Activated T-helper 2 cell treated with anti-CD3 and anti-CD28 coated beads, Interferon-gamma antibody, Interleukin-2, Interleukin-4, amounts not matched to agents 10 μg/mL and 5 μg/mL and 100 μg/mL, durations not matched to agents 14 hours and 24 hours and 36 hours (primary cell): ENCODE measurements at regions not wholly inside any gene's neighbourhood (a gene's known extent, or its start where the extent isn't known, plus 50 kb on each side); places are given as distances from the start of the nearest gene placed in this dataset.

Experiments
- DNase-seq: peaks from one replicate; pipeline ENCODE4 v3.0.0; 2021; ENCODE audit warnings: low spot score
- H3K27ac Mint-ChIP-seq: one replicate; pipeline ENCODE4 v1.8.0; 2021; ENCODE audit warnings: mixed read lengths
- H3K27me3 Mint-ChIP-seq: one replicate; pipeline ENCODE4 v1.8.0; 2021; ENCODE audit warnings: low read depth, mixed read lengths
- H3K36me3 Mint-ChIP-seq: one replicate; pipeline ENCODE4 v1.8.0; 2021; ENCODE audit warnings: low read depth, mixed read lengths
- H3K4me1 Mint-ChIP-seq: one replicate; pipeline ENCODE4 v1.8.0; 2021; ENCODE audit warnings: low read depth, mixed read lengths
- H3K4me3 Mint-ChIP-seq: one replicate; pipeline ENCODE4 v1.8.0; 2021; ENCODE audit warnings: low read depth, mild to moderate bottlenecking, moderate library complexity, mixed read lengths
- H3K9me3 Mint-ChIP-seq: one replicate; pipeline ENCODE4 v1.8.0; 2021; ENCODE audit warnings: mixed read lengths
- intact Hi-C: fragments of 100-400 bp; cut with micrococcal nuclease; formaldehyde crosslinking; loops from one replicate; pipeline ENCODE4 v1.15.1; 2023

DNA sequence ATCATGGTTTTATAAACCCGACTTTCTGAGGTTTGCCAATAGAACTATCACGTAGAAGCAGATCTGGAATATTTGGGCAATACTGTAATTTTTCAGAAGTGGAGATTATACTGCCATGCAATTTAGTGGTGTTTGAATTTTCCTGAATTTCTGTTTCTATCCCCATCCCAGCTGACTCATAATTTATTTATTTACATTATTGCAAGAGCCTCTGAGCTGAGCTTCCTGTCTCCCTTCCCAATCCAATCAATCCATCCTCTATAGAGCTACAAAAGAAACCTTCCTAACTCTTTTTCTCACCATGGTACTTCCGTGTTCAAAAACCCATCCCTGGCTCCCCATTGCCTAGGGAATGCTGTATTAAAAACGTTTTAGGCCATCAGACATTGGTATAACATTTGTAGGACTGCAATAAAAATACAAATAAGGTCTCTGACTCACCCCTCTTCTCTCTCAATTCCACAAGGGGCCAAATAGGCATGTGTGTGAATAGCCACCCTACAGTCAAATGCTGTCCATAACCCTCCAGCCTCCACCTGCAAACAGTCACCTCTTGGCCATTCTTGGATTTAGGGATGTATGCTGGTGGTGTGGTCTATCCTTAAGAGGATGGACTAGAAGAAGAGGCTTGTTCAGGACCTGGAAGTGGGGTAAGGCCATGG, 190.7 kb downstream of the CD47 start:
- no peaks in the 10 kb centered on the region for H3K9me3 Mint-ChIP-seq
- no peaks in the 10 kb centered on the region for H3K4me1 Mint-ChIP-seq
- intact Hi-C loops, result no loop called here
- H3K27me3 Mint-ChIP-seq, result peaks cover 38% of the 10 kb centered on the region
- no peak overlapping the region for H3K4me3 Mint-ChIP-seq
- no peaks in the 10 kb centered on the region for H3K36me3 Mint-ChIP-seq
- H3K27ac Mint-ChIP-seq, result no peak overlapping the region
- no peak for DNase-seq

DNA sequence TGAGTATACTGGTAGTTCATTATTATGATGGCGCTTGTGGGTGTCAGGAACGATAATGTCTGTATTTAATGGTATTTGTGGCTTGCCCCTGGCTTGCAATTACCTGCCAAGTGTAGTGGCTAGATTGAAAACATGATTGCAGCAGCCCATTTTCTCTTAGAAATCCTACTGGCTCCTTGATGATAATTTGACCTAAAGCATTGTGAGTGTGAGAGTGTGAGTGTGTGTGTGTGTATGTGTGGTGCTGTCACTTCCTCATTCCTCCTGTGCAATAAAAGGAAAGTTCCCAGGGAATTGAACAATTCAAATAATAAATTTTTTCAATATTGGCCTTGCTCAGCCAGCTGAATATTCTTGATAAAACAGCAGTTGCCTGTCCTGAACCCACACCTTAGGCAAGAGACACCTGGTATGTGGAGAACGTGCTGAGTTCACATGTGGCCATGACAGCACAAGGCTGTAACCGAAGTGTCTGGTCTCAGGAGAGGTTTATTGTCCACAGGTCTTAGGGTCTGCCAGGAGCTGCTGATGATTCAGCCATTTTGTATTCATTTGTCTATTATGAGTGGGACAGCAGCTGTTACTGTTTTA, 193.3 kb downstream of the CD47 start:
- H3K27ac Mint-ChIP-seq, result no peak overlapping the region
- H3K36me3 Mint-ChIP-seq, result no peaks in the 10 kb centered on the region
- H3K4me1 Mint-ChIP-seq, result peaks cover 4% of the 10 kb centered on the region
- DNase-seq, result no peak
- no peaks in the 10 kb centered on the region for H3K9me3 Mint-ChIP-seq
- intact Hi-C loops, result no loop called here
- H3K4me3 Mint-ChIP-seq, result no peak overlapping the region
- peaks cover 41% of the 10 kb centered on the region for H3K27me3 Mint-ChIP-seq

DNA sequence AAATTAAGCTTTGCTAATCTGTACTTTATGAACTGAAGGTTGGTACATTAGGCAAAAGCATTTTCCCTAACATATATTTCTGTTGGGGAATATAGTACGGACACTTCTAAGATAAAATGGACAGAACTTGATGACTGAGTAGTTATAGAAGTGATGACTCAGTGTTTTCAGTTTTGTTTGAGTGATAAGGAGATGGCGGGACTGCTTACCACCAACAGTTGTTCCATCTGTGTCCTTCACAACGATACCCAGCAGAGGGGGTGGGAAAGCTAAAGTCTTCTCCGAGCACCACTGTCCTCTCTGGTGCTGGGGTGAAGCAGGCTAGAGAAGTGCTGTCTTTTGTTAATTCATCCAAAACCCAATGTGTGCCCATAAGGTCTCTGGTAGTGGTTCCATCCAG, 195.8 kb downstream of the CD47 start:
- H3K36me3 Mint-ChIP-seq, result no peaks in the 10 kb centered on the region
- DNase-seq, result no peak
- intact Hi-C loops, result no loop called here
- peaks cover 4% of the 10 kb centered on the region for H3K4me1 Mint-ChIP-seq
- H3K4me3 Mint-ChIP-seq, result no peak overlapping the region
- H3K27me3 Mint-ChIP-seq, result peaks cover 32% of the 10 kb centered on the region
- H3K27ac Mint-ChIP-seq, result no peak overlapping the region
- no peaks in the 10 kb centered on the region for H3K9me3 Mint-ChIP-seq

DNA sequence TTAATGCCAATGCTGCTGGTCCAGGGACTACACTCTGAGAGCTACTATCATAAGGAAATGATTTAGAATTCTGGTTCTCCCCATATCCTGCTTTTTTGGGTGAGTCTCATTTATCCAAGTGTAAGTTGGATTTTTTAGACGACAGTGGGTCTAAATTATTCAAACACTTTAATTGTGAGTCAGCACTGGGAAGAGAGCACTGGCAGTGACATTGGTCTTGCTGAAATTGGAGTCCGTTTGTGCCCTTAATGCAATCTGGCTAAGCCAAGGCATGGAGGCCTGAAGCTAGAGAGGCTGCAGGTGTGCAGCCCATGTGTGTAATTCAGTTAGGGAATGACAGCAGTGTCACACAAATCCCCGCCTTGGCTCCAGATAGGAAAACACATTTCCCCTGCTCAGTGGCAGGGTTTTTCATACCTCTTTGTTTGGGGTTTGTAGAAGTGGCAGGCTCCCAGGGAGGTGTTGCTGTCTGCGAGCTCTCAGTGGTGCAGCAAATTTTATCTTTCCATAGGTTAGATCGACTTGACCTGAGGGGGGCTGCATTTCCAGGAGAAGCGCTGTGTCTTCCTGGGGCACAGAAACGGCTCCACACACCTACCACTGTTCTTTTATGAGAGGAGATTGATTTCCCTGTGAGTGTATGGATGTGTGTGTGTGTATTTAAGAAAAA, 197.7 kb downstream of the CD47 start:
- DNase-seq, result no peak
- intact Hi-C loops, result no loop called here
- Mint-ChIP-seq H3K27me3 (peaks cover 27% of the 10 kb centered on the region), H3K27ac (no peak overlapping the region), H3K36me3 (no peaks in the 10 kb centered on the region), H3K4me1 (peaks cover 4% of the 10 kb centered on the region), H3K4me3 (no peak overlapping the region), H3K9me3 (peaks cover 8% of the 10 kb centered on the region)

DNA sequence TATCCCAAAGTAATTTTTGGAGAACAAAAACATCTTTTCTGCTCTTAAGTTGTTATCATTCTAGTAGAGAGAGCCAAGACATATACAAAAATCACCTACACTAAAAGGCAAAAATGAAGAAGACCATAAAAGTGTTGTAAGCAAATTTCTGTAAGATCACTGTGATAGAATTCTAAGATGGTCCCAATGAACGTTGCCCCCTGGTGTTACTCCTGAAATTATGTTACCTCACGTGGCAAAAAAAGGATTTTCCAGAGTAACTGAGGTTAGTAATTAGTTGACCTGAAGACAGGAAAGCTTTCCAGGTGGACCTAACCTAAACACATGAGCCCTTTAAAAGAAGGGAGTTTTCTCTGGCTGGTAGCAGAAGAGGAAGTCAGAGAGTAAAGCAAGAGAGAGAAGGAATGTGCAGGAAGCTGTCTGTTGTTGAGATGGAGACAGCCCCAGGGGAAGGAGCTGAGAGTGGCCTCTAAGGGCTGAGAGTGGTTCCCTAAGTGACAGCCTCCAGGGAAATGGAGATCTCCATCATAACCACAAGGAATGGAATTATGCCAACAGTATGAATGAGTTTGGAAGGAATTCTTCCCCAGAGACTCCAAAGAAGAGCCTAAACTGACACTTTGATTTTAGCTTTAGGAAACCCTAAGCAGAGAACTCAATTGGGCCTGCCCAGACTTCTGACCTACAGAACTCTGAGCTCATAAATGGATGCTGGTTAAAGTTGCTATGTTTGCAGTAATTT, 205.9 kb downstream of the CD47 start:
- Mint-ChIP-seq H3K4me3 (no peak overlapping the region), H3K36me3 (no peaks in the 10 kb centered on the region), H3K27me3 (no peaks in the 10 kb centered on the region), H3K4me1 (no peaks in the 10 kb centered on the region), H3K9me3 (peaks cover 8% of the 10 kb centered on the region), H3K27ac (no peak overlapping the region)
- no peak for DNase-seq
- intact Hi-C loops, result no loop called here

DNA sequence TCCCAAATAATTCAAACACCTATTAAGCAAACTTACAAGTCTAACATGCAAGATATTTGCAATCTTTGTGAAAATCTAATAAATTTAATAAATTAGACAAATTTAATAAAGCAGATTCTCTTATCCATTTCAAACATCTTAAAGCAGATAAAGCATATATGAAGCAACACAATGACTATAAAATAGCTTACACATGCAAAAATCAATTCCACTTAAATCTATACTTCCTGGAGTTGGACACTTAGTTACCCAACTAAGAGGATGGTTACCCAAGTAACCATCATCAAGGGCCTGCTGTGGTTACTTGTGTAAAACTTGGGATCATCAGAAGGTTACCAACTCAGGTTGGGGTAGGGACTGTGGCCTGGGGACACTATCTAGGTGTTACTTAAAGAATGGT, 206.8 kb downstream of the CD47 start:
- intact Hi-C loops, result no loop called here
- DNase-seq, result no peak
- H3K27me3 Mint-ChIP-seq, result no peaks in the 10 kb centered on the region
- H3K36me3 Mint-ChIP-seq, result no peaks in the 10 kb centered on the region
- H3K27ac Mint-ChIP-seq, result no peak overlapping the region
- no peaks in the 10 kb centered on the region for H3K4me1 Mint-ChIP-seq
- no peak overlapping the region for H3K4me3 Mint-ChIP-seq
- peaks cover 2% of the 10 kb centered on the region for H3K9me3 Mint-ChIP-seq

DNA sequence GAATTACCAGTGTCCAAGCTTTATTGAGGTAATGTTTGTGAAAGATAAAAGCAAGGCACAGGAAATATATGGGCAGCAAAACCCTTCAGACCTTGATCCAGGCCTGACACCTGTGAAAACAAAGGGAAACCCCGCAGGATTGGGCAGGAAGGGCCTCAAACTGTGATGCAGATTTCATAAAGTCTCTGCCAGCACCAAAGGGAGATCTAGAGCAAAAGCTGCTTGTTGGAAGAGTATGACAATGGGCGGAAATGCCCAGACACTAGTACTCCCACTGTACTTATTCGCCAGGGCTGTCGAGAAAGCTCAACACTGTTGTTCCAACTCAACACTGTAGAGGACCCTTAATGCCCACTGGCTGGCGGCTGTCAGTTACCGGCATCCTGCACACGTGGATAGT, 207.9 kb downstream of the CD47 start:
- Mint-ChIP-seq H3K27ac (no peak overlapping the region), H3K4me3 (no peak overlapping the region), H3K27me3 (no peaks in the 10 kb centered on the region), H3K4me1 (no peaks in the 10 kb centered on the region), H3K9me3 (no peaks in the 10 kb centered on the region), H3K36me3 (no peaks in the 10 kb centered on the region)
- intact Hi-C loops, result no loop called here
- no peak for DNase-seq

DNA sequence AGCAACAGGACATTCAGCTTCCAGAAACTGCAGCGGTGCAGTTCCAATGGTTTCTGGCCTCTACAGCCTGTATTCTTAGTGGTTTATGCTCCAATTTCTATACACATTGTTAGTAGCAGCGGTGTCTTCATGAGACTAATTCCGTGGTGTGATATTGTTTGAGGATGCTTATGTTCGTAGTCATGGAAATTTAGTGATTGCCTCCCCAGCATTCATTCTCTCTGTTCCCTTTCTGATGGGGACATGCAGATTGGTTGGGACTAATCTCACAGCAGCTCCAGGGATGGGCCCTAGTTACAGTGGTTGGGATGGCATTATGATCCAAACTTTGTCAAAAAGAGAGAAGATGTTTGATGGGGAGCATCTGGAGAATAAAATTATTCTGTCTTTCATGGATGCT, 208.6 kb downstream of the CD47 start:
- Mint-ChIP-seq H3K4me3 (no peak overlapping the region), H3K27ac (no peak overlapping the region), H3K36me3 (no peaks in the 10 kb centered on the region), H3K4me1 (no peaks in the 10 kb centered on the region), H3K27me3 (no peaks in the 10 kb centered on the region), H3K9me3 (no peaks in the 10 kb centered on the region)
- DNase-seq, result no peak
- intact Hi-C loops, result no loop called here

DNA sequence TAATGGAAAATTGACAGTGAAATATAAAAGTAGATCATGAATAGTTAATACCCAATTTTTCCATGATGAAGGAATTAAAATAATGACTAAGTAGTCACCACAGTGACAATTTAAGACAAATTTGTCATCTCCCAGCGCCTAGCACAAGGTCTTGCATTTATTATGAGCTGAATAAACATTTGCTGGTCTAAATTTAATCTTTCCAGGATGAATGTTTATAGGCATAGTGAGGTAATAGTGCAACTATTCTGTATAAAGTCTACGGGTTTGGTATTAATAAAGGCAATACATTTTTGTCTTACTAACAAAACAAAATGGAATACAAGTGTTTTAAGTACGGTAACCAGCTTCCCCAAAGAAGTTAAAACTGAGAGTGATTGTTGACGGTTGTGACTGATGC, 209.3 kb downstream of the CD47 start:
- no peak for DNase-seq
- H3K9me3 Mint-ChIP-seq, result no peaks in the 10 kb centered on the region
- H3K4me3 Mint-ChIP-seq, result no peak overlapping the region
- no peaks in the 10 kb centered on the region for H3K4me1 Mint-ChIP-seq
- H3K27ac Mint-ChIP-seq, result no peak overlapping the region
- H3K36me3 Mint-ChIP-seq, result no peaks in the 10 kb centered on the region
- no peaks in the 10 kb centered on the region for H3K27me3 Mint-ChIP-seq
- intact Hi-C loops, result no loop called here

DNA sequence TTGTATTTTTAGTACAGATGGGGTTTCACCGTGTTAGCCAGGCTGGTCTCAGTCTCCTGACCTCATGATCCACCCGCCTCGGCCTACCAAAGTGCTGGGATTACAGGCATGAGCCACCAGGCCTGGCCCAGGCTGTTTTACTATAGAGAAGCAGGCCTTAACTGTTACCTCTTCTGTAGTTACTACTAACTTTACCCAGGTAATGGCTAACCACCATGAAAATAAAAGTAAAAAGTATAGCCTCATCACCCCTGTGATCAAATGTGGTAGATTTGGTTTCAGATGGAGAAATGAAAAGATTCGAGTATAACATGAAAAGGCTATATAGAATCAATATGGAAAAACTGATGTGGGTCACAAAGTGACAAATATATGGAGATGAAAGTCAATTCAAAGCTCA, 210.1 kb downstream of the CD47 start:
- DNase-seq, result no peak
- Mint-ChIP-seq H3K27me3 (no peaks in the 10 kb centered on the region), H3K27ac (no peak overlapping the region), H3K36me3 (no peaks in the 10 kb centered on the region), H3K4me1 (no peaks in the 10 kb centered on the region), H3K4me3 (no peak overlapping the region), H3K9me3 (no peaks in the 10 kb centered on the region)
- intact Hi-C loops, result no loop called here

DNA sequence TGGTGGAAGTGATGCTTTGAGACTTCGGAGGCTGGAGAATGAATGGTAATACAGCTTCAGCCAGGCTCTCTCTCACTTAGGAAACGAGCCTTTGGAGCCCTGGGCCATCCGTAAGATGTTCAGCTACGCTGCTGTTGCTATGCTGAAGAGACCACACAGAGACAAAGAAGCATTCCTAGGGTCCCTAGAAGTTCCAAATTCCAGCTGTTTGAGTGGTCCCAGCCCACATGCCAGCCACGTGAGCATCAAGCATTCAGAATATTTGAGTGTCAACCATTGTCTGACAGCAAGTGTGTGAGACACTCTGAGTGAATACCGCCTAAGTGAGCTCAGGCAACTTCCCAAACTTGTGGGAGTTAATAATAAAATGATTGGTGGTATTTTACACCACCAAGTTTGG, 212.9 kb downstream of the CD47 start:
- DNase-seq, result no peak
- H3K9me3 Mint-ChIP-seq, result no peaks in the 10 kb centered on the region
- intact Hi-C loops, result loop anchor here (10.0 kb wide), 1 partner anchor 417 kb away; the partner anchor contains the start of gene HHLA2
- no peaks in the 10 kb centered on the region for H3K36me3 Mint-ChIP-seq
- no peak overlapping the region for H3K27ac Mint-ChIP-seq
- no peaks in the 10 kb centered on the region for H3K27me3 Mint-ChIP-seq
- no peak overlapping the region for H3K4me3 Mint-ChIP-seq
- no peaks in the 10 kb centered on the region for H3K4me1 Mint-ChIP-seq

DNA sequence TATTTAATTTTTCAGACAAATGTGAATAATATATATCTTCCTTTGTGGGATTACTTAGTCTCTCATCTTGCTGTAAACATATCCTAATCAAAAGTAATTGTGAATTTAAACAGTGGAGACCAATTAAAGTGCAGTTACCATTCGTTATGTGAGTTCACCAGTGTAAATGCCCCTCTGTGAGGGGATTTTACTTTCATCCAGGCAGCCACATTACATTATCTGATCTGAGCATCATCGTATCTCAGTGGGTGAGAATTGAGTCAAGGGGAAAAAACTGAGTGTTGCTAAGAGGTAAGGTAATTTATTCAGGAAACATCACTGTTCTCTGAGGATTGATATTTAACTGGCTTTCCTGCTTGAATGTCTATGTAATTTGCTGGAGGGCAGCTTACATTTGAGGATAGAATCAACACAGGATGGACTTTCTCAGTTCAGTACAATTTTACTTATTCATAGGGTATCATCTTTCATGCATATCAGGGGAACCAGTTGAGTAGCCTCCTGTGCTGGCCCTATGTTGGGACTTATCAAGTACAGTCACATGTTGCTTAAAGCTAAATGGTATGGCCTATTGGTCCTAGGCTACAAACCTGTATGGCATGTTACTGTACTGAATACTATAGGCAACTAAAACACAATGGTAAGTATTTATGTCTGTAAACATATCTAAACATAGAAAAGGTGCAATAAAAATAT, 219.7 kb downstream of the CD47 start:
- no peak overlapping the region for H3K27ac Mint-ChIP-seq
- no peaks in the 10 kb centered on the region for H3K36me3 Mint-ChIP-seq
- peaks cover 4% of the 10 kb centered on the region for H3K27me3 Mint-ChIP-seq
- peaks cover 11% of the 10 kb centered on the region for H3K4me1 Mint-ChIP-seq
- intact Hi-C loops, result loop anchor here (2.0 to 10.0 kb wide), 2 partner anchors 216 to 424 kb away; partner anchors contain the start of gene HHLA2
- no peaks in the 10 kb centered on the region for H3K9me3 Mint-ChIP-seq
- no peak overlapping the region for H3K4me3 Mint-ChIP-seq
- no peak for DNase-seq
